Right renal pelvis (tissue), 4 donors: ENCODE measurements at regions not wholly inside any gene's neighbourhood (a gene's known extent, or its start where the extent isn't known, plus 50 kb on each side); places are given as distances from the start of the nearest gene placed in this dataset.
"Not testable (repeated sequence)": the region's sequence is repeated elsewhere in the genome, so short reads cannot be mapped to it uniquely, and the experiment has no call there.

ENCODE experiments used
- DNase-seq, 4 donors: peaks; one replicate each; pipeline ENCODE4 v3.0.0-alpha.2; 2013; ENCODE audit warnings: low read depth in 4 of 4, low spot score in 3 of 4, missing footprints in 1 of 4

GRCh38 chr3:144023543-144023942 is 51.9 kb downstream of the DIPK2A start:
- not testable (repeated sequence) for DNase-seq

GRCh38 chr3:144028798-144029411 is 57.3 kb downstream of the DIPK2A start:
- no peak for DNase-seq

GRCh38 chr3:144029769-144030168 is 58.1 kb downstream of the DIPK2A start:
- DNase-seq: no peak

GRCh38 chr3:144031938-144032337 is 60.3 kb downstream of the DIPK2A start:
- no peak for DNase-seq

GRCh38 chr3:144032531-144033239 is 61.1 kb downstream of the DIPK2A start:
- DNase-seq: no peak

DNA sequence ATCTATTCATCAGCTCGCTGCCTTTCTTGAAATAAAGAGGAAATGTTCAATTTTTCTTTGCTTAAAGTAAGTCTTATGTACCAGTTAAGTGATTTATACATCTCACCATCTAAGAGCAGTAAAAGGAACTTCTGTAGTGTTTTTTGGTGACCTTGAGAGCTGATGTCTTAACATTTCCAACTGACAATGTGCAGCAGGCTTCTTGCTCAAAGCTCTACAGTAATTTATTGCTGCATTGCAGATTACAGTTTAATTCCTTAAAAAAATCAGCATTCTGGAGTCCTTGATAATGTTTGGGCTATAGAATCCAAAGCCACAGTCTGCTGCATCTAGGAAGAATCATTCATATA is 61.6 kb downstream of the DIPK2A start:
- no peak for DNase-seq

DNA sequence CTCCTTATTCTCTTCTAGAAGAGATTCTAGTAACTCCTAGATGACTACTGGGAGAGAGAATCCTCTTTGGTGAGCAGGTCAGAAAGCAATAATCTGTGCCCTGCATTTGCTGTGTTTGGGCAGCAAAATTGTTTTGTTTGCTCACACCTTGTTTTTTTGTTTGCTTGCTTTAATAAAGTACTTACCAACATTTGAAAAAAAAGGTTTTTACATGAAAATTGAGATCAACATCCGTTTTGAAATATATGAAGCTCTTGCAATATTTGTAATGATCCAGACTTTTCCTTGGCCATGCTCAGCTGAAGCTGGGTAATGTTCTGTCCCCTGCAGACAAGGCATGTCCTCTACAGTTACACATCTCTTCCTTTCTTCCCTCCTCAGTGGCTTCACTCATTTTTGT is 62.2 kb downstream of the DIPK2A start:
- DNase-seq: no peak

DNA sequence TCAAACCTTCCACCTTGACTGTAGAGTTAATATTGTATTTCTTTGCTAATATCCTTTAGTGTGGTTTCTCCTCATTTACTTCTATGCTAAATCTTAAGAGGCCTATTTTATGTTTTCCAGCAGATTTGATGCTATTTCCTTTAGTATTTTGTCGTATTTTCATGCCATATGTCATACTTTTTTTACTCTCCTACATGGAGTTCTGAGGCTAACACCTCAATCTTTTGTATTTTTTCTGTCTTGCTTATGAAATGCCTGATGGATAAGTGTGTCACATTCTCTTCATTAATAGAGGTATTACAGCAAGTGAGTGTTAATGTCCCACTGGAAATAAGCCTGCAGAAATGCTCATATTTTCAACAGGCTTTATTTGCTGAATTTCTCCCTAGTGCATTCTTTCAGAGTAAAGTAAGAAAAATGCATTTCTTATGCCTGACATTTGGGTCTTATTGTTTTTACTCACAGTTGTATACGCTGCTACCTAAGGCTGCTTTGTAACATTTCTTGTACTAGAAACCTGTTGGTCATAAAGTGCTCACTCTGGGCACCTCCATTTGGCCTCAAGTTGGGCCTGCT is 63.2 kb downstream of the DIPK2A start:
- DNase-seq: no peak

DNA sequence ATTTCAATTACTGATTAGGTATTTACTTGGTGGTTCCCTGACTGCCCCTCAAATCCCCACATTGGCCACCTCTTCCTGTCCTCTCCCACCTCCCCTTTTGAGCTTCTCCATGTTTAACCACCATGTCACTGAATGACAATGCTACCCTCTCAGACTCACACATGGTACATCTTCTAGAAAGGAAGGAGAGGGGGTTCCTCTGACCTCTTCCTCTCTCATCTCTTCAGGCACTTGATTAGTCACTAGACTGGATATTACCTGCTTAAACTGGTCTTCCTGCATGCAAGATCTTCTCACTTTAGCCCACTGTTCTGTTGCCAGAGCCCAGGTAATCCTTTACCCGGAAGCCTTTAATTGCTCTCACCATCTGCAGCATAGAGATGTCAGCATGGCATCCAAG is 64.9 kb downstream of the DIPK2A start:
- DNase-seq: no peak

- no peak for DNase-seq
Observed at GRCh38 chr3:144039661-144040060, 68.0 kb downstream of the DIPK2A start.

DNA sequence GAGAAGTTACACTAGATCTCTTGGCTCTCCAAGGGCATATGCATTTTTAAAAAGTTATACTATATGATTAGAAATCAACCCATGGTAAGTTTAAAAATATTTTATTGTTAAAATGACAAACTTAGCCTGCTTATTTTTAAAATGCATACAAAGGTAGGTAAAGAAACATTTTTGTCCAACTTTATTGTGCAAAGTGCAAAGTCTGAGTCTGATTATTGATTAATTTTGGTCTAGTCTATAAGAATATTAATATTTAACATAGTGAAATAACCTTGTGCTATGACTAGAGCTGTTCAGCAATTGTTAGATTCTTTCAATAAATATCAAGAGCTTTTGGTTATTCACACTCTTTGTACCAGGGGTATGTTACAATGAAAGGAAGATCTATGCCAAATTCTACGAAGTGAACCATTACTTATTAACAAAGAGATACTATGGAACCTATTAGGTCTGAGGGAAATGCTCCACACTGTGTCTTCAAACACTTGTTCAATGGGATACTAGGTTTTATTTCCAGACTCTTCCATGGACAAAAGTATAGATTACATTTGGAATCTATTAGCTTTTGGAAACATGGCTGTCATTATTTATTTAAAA is 70.4 kb downstream of the DIPK2A start:
- no peak for DNase-seq

DNA sequence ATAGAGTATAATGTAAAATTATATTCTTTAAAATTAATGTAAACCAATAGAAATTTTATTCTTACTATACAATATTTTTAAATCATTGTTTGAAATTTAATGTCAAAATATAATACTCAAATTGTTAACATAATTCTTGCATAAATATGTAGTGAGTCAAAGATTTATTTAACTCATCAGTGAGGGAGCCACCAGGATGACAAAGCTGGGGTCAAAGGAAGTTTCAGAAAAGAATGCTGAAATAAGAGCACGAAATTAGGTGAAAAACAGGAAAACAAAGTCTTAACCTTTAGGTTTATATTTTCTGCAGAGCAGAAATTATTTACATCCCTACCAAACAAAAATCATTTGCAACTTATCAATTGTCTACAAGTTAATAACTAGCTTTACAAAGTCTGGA is 74.1 kb downstream of the DIPK2A start:
- no peak for DNase-seq

DNA sequence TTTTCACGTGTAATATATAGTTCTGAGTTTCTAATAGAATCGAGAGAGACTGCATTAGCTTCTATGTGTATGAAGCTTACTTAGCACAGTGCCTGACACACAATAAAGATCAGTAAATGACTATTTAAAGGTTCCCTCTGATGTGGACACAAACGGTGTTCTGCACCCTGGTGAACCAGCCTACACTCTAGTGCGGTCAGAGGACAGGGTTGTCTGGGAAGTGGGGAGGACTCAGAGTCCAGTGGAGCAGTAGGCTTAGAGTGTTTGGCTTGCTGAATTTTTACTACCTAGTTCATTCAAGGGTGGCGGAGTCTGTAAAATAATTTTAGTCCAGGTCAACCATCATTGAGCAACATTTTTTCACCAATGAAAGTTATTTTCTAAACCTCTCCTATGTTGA is 77.8 kb downstream of the DIPK2A start:
- no peak for DNase-seq

- no peak for DNase-seq
Observed at GRCh38 chr3:144051211-144051610, 79.6 kb downstream of the DIPK2A start.

DNA sequence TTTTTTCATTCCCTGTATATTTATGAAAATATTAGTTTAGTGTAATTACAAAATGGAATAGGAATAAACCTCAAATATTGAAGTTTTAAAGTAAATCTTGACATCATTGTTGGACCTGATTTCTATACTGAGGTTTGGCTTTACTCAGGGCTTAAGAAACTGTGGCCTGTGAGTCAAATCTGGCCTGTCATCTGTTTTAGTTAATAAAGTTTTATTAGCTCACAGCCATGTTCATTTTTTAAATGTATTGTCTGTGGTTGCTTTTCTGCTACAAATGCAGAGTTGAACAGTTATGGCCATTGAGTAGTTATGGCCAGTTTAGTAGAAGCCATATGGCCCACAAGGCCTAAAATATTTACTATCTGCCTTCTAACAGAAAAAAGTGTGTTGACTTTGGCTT is 80.7 kb downstream of the DIPK2A start:
- no peak for DNase-seq

- DNase-seq: no peak
Observed at GRCh38 chr3:144053121-144053520, 81.5 kb downstream of the DIPK2A start.

GRCh38 chr3:144054766-144055165 is 83.1 kb downstream of the DIPK2A start:
- DNase-seq: no peak

DNA sequence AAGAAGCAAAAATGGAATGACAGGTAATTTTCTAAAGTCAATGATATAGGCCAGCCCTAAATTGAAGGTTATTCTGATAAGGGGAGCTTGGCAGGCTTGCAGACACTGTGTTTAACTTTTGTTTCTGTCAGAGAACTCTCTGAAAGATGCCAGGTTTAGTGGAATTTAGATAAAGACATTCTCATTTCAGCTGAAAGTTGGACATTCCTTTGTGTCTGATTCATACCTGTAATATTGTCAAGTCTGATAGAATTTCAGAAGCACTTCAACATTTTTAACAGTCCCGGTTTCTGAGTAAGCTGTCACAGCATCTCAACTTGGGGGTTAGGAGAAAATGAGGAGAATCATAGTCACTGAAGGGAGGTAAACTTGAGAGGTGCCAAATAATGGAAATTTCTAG is 84.0 kb downstream of the DIPK2A start:
- DNase-seq: no peak

DNA sequence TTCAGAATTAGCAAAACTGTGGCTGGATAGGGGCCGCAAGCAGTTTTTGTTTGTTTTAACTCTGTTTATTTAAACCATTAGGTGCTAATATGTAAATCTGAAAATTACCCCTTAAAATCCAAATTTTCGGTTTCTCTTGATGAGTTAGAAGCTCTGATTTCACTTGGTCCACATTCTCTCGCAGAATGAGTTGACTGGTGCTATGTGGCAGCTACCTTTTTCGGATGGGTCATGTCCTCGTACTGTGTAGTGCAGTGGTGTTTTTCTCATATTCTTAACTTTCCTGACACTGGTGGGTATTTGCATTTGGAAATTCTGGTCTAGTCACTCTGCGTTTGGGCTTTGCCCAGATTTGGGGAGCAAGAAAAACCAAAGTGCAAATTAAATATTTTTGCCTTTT is 87.1 kb downstream of the DIPK2A start:
- DNase-seq: no peak

DNA sequence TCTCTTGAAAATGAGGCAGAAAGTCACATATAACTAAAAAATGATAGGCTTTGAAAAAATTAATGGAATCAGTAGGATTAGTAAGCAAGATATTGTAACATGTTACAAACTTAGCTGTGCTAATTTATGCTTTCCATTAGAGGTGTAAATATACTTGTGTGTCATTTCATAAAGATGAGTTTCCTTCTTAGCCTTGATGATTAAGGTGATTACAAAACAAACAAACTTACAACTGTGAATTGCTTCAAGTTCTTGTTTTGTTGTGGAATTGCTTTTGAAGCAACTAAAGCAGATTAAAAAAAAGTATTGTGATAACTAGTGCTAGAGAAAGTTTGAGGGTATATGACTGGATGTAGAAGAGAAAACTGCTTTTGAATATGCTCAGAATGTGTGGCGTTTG is 87.9 kb downstream of the DIPK2A start:
- no peak for DNase-seq

DNA sequence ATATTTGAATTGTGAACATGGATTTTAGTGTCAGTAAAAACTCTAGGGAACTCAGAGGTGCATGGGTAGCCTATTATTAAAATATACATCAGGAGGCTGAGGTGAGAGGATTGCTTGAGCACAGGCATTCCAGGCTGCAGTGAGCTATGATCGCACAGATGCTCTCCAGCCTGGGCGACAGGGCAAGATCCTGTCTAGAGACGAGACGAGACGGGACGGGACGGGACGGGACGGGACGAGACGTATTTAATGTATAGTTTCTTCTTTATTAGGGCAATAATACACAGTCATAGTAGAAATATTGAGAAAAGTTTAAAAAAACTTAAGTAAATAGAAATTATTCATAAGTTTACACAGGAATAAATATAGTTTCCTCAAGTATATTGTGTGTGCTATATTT is 89.3 kb downstream of the DIPK2A start:
- no peak for DNase-seq

DNA sequence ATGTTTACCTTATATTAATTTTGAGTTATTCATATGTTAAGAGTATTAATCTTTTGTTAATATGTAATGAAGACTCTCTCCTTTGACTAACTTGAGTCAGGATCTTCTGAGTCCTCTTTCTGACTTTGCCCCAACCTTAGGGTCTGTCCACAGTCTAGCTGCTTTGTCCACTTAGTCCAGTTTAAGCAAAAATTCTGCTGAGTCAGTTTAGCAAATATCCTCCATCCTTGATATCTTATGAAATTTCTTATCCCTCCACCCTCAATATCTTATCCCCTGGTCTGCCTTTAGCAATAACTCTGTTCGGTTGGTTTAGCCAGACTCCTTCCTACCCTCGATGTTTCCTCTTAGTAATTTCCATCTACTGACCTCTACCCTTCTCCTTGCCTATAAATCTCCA is 91.7 kb downstream of the DIPK2A start:
- no peak for DNase-seq
